ENCODE measurements at regions not wholly inside any gene's neighbourhood (a gene's known extent, or its start where the extent isn't known, plus 50 kb on each side); places are given as distances from the start of the nearest gene placed in this dataset.

DNA sequence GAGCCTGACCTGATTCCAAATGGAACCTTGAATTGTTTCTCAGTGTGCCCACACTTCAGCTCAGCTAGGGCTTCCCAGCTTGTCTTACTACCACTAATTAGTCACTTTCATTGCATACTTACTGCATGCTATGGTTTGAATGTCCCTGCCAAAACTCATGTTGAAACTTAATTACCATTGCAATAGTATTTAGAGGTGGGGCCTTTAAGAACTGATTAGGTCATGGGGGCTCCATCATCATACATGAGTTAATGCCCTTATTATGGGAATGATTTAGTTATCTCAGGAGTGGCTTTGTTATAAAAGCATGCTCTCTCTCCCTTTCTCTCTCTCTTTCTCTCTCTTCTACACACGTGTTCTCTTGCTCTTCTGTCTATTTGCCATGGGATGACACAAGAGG lies 68.3 kb downstream of the NENF start:
- Histone ChIP-seq H3K27ac (no peak overlapping the region), H3K4me1 (peaks cover 0 to 3% (median 0%) of the 10 kb centered on the region in 4 donors), H3K27me3 (no peaks in the 10 kb centered on the region), H3K9me3 (no peaks in the 10 kb centered on the region), H3K36me3 (no peaks in the 10 kb centered on the region), H3K4me3 (no peak overlapping the region)
- 83 to 84% methylated on average over 1 of the region's 1 CpG for WGBS, 2 donors
- no peak for DNase-seq (ENCODE audit: low spot score in 2 of 2)
- TF ChIP-seq EP300 (IDR thresholded peaks at IDR 0.05) (no peak), CTCF (IDR thresholded peaks at IDR 0.05) (no peak), POLR2A (IDR thresholded peaks at IDR 0.05) (no peak)

- WGBS, 2 donors, result 83 to 90% methylated on average over 3 of the region's 3 CpGs
- Histone ChIP-seq H3K4me3 (no peak overlapping the region), H3K36me3 (no peaks in the 10 kb centered on the region), H3K4me1 (no peaks in the 10 kb centered on the region), H3K9me3 (no peaks in the 10 kb centered on the region), H3K27me3 (no peaks in the 10 kb centered on the region), H3K27ac (no peak overlapping the region)
- DNase-seq (ENCODE audit: low spot score in 2 of 2), result no peak
- TF ChIP-seq POLR2A (IDR thresholded peaks at IDR 0.05), result no peak
These were observed 71.0 kb downstream of the NENF start for GRCh38 chr1:212503714-212504113.

GRCh38 chr1:212504171-212504803 lies 71.6 kb downstream of the NENF start:
- no peak overlapping the region for H3K27ac ChIP-seq

GRCh38 chr1:212506666-212507065 lies 73.9 kb downstream of the NENF start:
- H3K4me3 ChIP-seq, result no peak overlapping the region
- DNase-seq (ENCODE audit: low spot score in 2 of 2), result no peak
- H3K36me3 ChIP-seq, result no peaks in the 10 kb centered on the region
- no peak for TF ChIP-seq POLR2A (IDR thresholded peaks at IDR 0.05)
- TF ChIP-seq EP300 (IDR thresholded peaks at IDR 0.05), result no peak
- TF ChIP-seq CTCF (IDR thresholded peaks at IDR 0.05), result no peak
- no peaks in the 10 kb centered on the region for H3K4me1 ChIP-seq
- no peaks in the 10 kb centered on the region for H3K9me3 ChIP-seq
- peaks cover 0 to 5% of the 10 kb centered on the region in 2 donors for H3K27me3 ChIP-seq
- no peak overlapping the region for H3K27ac ChIP-seq

More at GRCh38 chr1:212504171-212504803, 71.6 kb downstream of the NENF start:
- no peaks in the 10 kb centered on the region for H3K27me3 ChIP-seq
- no peak overlapping the region for H3K4me3 ChIP-seq
- H3K36me3 ChIP-seq, result no peaks in the 10 kb centered on the region
- WGBS, 2 donors, result 93 to 95% methylated on average over 3 to 4 of the region's 4 CpGs
- no peaks in the 10 kb centered on the region for H3K4me1 ChIP-seq
- no peaks in the 10 kb centered on the region for H3K9me3 ChIP-seq
- DNase-seq (ENCODE audit: low spot score in 2 of 2), result no peak
- no peak for TF ChIP-seq EP300 (IDR thresholded peaks at IDR 0.05)

DNA sequence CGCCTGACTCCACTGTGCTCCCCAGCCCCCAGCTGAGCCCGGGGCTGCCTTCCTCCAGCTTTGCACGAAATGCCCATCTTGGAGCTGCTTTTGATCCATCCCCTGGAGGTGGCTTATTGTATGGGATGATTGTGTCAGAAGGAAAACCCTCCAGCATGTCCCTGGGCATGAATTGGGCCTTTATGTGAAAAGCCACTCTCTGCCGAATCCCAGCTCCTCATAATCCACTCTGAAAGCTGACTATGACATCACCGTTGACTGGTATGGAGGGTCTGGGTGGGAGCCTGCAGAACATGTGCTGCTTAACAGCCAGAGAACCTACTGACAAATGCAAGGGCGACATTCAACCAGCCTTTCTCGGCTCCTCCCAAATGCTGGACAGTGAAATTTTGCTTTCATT lies 74.6 kb downstream of the NENF start:
- TF ChIP-seq POLR2A (IDR thresholded peaks at IDR 0.05), result no peak
- Histone ChIP-seq H3K4me1 (no peaks in the 10 kb centered on the region), H3K27ac (peak overlapping the region in 1 of 4 donors; percentile 50), H3K4me3 (no peak overlapping the region), H3K36me3 (no peaks in the 10 kb centered on the region), H3K27me3 (peaks cover 0 to 12% of the 10 kb centered on the region in 2 donors), H3K9me3 (no peaks in the 10 kb centered on the region)
- DNase-seq (ENCODE audit: low spot score in 2 of 2), result no peak
- WGBS, 2 donors, result 55 to 58% methylated on average over 7 of the region's 7 CpGs

GRCh38 chr1:212512816-212513559 lies 80.3 kb downstream of the NENF start:
- Histone ChIP-seq H3K27me3 (peaks cover 0 to 37% of the 10 kb centered on the region in 2 donors), H3K4me3 (no peak overlapping the region), H3K27ac (no peak overlapping the region), H3K36me3 (no peaks in the 10 kb centered on the region), H3K4me1 (peaks cover 0 to 22% (median 12%) of the 10 kb centered on the region in 4 donors), H3K9me3 (no peaks in the 10 kb centered on the region)
- no peak for DNase-seq (ENCODE audit: low spot score in 2 of 2)
- 45 to 64% methylated on average over 2 to 5 of the region's 5 CpGs for WGBS, 2 donors
- TF ChIP-seq CTCF (IDR thresholded peaks at IDR 0.05) (no peak), POLR2A (IDR thresholded peaks at IDR 0.05) (no peak), EP300 (IDR thresholded peaks at IDR 0.05) (no peak)

All from tibial nerve (tissue), 4 donors.